ENCODE measurements at regions not wholly inside any gene's neighbourhood (a gene's known extent, or its start where the extent isn't known, plus 50 kb on each side); places are given as distances from the start of the nearest gene placed in this dataset.

GRCh38 chr16:11412175-11412904 is 67.1 kb downstream of the RMI2 start:
- no peak overlapping the region for H3K9ac ChIP-seq (ENCODE audit: insufficient read length, low read depth)
- no peaks in the 10 kb centered on the region for H3K36me3 ChIP-seq (ENCODE audit: insufficient read depth, insufficient read length, low read length)
- no peaks in the 10 kb centered on the region for H3K9me3 ChIP-seq (ENCODE audit: insufficient read depth, low read length)
- no peak for DNase-seq (ENCODE audit: low read depth, low spot score)
- peaks cover 16% of the 10 kb centered on the region for H3K4me1 ChIP-seq (ENCODE audit: insufficient read depth, insufficient read length)
- TF ChIP-seq SUZ12 (IDR thresholded peaks at IDR 0.05; ENCODE audit: extremely low read depth, insufficient read depth, insufficient read length) (no peak), ZNF274 (IDR thresholded peaks at IDR 0.05; ENCODE audit: low read depth, low read length) (no peak), YY1 (IDR thresholded peaks at IDR 0.05; ENCODE audit: insufficient read depth, insufficient read length) (no peak)
- H3K4me3 ChIP-seq (ENCODE audit: insufficient read length, low read depth), result no peak overlapping the region
- H3K27me3 ChIP-seq (ENCODE audit: insufficient read depth, insufficient read length), result no peaks in the 10 kb centered on the region

DNA sequence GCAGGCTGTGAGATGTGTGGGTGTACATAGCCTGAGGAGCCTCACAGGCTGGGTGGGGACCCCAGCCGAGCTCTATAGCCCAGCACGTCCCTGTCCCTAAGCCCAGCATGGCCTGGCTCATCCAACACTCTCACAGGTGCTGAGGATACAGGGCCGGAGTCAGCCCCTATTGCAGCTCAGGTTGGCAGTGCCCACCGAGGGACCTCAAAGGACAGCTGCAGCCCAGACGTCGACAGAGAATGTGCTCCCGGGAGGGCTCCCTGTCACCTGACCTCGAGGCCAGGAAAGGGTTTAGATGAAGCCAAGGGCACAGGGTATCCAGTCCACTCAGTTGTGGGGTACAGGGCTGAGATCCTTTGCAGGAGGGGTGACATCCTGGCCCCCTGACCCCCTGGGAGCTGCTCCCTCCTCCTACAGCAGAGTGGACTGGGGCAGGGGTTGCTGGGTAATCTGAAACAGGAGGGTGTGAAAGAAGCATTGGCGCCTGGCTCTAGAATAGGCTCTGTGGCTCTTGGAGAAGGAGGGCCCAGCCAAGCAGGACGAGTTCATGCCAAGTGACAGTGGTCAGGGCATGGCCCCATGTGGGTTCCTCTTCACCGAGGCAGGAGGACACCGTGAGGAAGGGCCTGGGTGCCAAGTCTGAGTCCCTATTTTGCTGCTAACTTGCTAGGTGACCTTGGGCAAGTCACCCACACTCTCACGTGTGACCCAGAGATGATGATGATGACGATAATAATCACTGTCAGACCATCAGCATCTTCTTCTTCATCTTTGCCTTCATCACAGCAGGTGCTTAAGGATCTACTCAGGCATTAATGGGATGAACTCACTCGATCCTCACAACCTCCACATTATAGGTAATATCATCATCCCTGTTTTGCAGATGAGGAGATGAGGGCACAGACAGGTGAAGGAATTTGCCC is 68.0 kb downstream of the RMI2 start:
- H3K4me1 ChIP-seq (ENCODE audit: insufficient read depth, insufficient read length), result peaks cover 16% of the 10 kb centered on the region
- H3K4me3 ChIP-seq (ENCODE audit: insufficient read length, low read depth), result no peak overlapping the region
- H3K9me3 ChIP-seq (ENCODE audit: insufficient read depth, low read length), result no peaks in the 10 kb centered on the region
- no peaks in the 10 kb centered on the region for H3K36me3 ChIP-seq (ENCODE audit: insufficient read depth, insufficient read length, low read length)
- no peaks in the 10 kb centered on the region for H3K27me3 ChIP-seq (ENCODE audit: insufficient read depth, insufficient read length)
- no peak for DNase-seq (ENCODE audit: low read depth, low spot score)
- no peak for TF ChIP-seq YY1 (IDR thresholded peaks at IDR 0.05; ENCODE audit: insufficient read depth, insufficient read length)
- no peak for TF ChIP-seq SUZ12 (IDR thresholded peaks at IDR 0.05; ENCODE audit: extremely low read depth, insufficient read depth, insufficient read length)
- TF ChIP-seq ZNF274 (IDR thresholded peaks at IDR 0.05; ENCODE audit: low read depth, low read length), result no peak
- no peak overlapping the region for H3K9ac ChIP-seq (ENCODE audit: insufficient read length, low read depth)

DNA sequence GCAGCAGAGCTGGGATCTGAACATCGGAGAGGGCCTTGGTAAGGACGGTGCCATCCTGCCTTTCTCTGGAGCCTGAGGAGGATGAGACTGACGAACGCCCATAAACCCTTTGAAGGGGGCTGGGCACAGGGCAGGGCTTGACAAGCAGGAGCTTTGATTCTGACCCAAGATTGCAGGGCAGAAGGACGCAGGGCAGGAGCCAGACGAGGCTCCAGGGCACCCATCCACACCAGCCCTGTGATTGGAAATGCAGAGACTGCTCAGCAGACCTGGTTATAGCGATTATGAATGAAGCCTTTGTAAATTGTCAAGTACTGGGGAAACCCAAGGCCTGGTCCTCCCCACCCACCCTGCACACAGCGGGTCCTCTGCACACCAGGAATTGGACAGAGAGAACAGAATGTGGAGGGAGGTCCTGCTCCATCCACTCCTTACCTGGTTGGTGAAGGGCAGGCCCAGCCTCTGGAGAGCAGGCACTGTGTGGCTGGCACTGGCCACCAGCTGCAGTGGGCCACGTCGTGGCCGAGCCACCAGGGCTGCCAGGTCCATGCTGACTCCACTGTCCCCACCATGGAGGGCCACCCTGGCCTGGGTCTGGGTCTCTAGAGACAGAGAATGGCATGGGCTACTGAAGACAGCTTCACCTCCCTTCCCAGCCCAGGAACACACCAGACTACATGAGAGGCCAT is 68.8 kb downstream of the RMI2 start:
- H3K9ac ChIP-seq (ENCODE audit: insufficient read length, low read depth), result no peak overlapping the region
- no peak for DNase-seq (ENCODE audit: low read depth, low spot score)
- no peak overlapping the region for H3K4me3 ChIP-seq (ENCODE audit: insufficient read length, low read depth)
- no peaks in the 10 kb centered on the region for H3K27me3 ChIP-seq (ENCODE audit: insufficient read depth, insufficient read length)
- no peaks in the 10 kb centered on the region for H3K36me3 ChIP-seq (ENCODE audit: insufficient read depth, insufficient read length, low read length)
- H3K9me3 ChIP-seq (ENCODE audit: insufficient read depth, low read length), result no peaks in the 10 kb centered on the region
- no peak for TF ChIP-seq SUZ12 (IDR thresholded peaks at IDR 0.05; ENCODE audit: extremely low read depth, insufficient read depth, insufficient read length)
- TF ChIP-seq YY1 (IDR thresholded peaks at IDR 0.05; ENCODE audit: insufficient read depth, insufficient read length), result no peak
- TF ChIP-seq ZNF274 (IDR thresholded peaks at IDR 0.05; ENCODE audit: low read depth, low read length), result no peak
- peaks cover 16% of the 10 kb centered on the region for H3K4me1 ChIP-seq (ENCODE audit: insufficient read depth, insufficient read length)

DNA sequence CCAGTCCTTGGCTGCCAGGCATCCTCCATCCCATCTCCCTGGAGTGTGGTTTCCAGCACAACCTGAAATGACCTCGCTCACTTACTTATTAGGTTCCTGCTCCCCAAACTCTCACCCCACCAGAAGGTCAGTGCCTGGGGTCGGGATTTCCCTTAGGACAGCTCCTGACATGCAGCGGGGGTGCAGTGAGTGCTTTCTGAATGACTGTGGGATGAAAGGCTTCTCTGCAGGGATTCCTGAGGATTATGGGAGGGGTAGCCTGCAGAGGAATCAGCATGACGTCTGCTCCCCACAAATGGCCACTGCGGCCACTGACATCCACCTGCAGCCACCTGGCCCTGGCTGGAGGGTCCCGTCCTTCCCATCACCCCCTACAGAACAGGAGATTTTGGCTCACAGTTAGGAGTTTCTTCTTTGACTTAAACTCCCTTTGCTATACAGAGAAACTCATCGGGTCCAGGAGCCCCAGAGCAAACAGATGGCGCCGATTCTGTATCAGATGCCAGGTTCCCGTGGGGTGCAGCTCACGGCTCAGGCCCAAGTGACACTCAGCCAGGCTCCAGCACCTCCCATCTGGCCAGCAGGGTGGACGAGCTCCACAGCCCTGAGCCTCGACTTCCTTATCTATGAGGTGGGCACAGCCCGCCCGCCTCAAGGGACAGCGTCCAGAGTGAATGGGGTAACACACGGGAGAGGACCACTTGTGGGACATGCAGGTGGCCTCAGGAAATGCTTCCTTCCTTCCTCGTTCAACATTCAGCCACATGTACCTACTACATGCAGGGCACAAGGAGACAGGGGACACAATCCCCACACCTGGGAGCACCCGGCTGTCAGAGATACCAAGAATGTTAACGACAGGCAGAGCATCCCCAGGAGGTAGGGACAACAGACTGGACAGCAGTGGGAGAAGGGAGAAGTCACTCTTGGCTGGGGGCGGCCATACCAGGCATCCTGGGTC is 69.8 kb downstream of the RMI2 start:
- H3K9ac ChIP-seq (ENCODE audit: insufficient read length, low read depth), result no peak overlapping the region
- H3K27me3 ChIP-seq (ENCODE audit: insufficient read depth, insufficient read length), result no peaks in the 10 kb centered on the region
- no peak for DNase-seq (ENCODE audit: low read depth, low spot score)
- TF ChIP-seq YY1 (IDR thresholded peaks at IDR 0.05; ENCODE audit: insufficient read depth, insufficient read length) (no peak), SUZ12 (IDR thresholded peaks at IDR 0.05; ENCODE audit: extremely low read depth, insufficient read depth, insufficient read length) (no peak), ZNF274 (IDR thresholded peaks at IDR 0.05; ENCODE audit: low read depth, low read length) (no peak)
- peaks cover 16% of the 10 kb centered on the region for H3K4me1 ChIP-seq (ENCODE audit: insufficient read depth, insufficient read length)
- no peaks in the 10 kb centered on the region for H3K9me3 ChIP-seq (ENCODE audit: insufficient read depth, low read length)
- no peaks in the 10 kb centered on the region for H3K36me3 ChIP-seq (ENCODE audit: insufficient read depth, insufficient read length, low read length)
- H3K4me3 ChIP-seq (ENCODE audit: insufficient read length, low read depth), result no peak overlapping the region

DNA sequence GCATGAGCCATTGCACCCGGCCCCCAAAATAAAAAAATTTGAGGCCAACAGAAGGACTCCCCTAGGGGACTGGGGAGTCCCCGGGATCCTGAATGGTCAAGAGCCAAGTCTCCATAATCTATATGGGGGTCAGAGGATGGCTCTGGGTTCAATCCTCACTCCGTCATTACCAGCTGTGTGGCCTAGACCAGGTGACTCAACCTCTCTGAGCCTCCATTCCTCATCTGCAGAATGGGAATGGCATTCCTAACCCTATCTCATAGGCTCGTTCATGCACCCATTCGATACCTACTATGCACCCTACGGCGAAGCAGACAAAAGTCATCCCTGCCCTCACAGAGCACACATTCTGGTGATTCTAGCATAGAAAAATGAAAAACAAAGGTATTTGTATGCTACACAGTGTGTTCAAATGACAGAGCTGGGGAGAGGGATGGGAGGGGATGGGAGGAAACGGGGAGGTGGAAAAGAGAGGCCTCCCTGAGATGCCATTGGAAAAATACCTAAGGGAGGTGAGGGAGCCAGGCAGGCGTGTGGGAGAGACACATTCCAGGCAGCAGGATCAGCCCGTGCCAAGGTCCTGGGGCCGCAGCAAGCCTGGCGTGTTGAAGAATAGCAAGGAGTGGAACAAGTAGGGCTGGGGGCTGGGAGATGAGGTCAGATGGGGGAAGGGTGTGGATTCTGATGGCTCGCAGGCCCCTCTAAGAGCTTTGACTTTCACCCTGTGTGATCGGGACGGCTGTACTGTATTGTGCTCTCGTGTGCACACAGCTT is 71.2 kb downstream of the RMI2 start:
- Histone ChIP-seq H3K9me3 (ENCODE audit: insufficient read depth, low read length) (no peaks in the 10 kb centered on the region), H3K27me3 (ENCODE audit: insufficient read depth, insufficient read length) (no peaks in the 10 kb centered on the region), H3K4me3 (ENCODE audit: insufficient read length, low read depth) (no peak overlapping the region), H3K4me1 (ENCODE audit: insufficient read depth, insufficient read length) (peaks cover 16% of the 10 kb centered on the region), H3K9ac (ENCODE audit: insufficient read length, low read depth) (no peak overlapping the region), H3K36me3 (ENCODE audit: insufficient read depth, insufficient read length, low read length) (no peaks in the 10 kb centered on the region)
- TF ChIP-seq ZNF274 (IDR thresholded peaks at IDR 0.05; ENCODE audit: low read depth, low read length) (no peak), YY1 (IDR thresholded peaks at IDR 0.05; ENCODE audit: insufficient read depth, insufficient read length) (no peak), SUZ12 (IDR thresholded peaks at IDR 0.05; ENCODE audit: extremely low read depth, insufficient read depth, insufficient read length) (no peak)
- no peak for DNase-seq (ENCODE audit: low read depth, low spot score)

DNA sequence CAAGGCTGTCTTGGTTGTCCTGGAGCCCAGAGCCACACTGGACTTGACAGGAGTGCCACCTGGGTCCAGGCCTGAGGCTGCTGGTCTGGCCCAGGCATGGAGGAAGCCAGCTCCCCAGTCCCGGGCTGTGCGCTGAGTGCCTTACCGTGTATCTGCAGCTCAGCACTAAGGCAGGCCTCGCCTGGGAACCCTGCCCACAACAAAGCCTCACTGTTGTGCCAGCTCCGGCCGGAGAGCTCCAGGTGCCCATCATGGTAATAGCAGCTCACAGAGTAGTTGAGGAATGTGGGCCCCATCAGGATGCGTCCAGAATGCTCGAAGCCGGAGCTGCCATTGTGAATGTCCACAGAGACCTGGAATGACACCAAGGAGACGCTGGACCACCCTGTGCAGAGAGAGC is 72.2 kb downstream of the RMI2 start:
- H3K4me1 ChIP-seq (ENCODE audit: insufficient read depth, insufficient read length), result peaks cover 16% of the 10 kb centered on the region
- no peaks in the 10 kb centered on the region for H3K27me3 ChIP-seq (ENCODE audit: insufficient read depth, insufficient read length)
- H3K4me3 ChIP-seq (ENCODE audit: insufficient read length, low read depth), result no peak overlapping the region
- H3K9ac ChIP-seq (ENCODE audit: insufficient read length, low read depth), result no peak overlapping the region
- H3K9me3 ChIP-seq (ENCODE audit: insufficient read depth, low read length), result no peaks in the 10 kb centered on the region
- TF ChIP-seq SUZ12 (IDR thresholded peaks at IDR 0.05; ENCODE audit: extremely low read depth, insufficient read depth, insufficient read length) (no peak), ZNF274 (IDR thresholded peaks at IDR 0.05; ENCODE audit: low read depth, low read length) (no peak)
- no peak for DNase-seq (ENCODE audit: low read depth, low spot score)
- no peaks in the 10 kb centered on the region for H3K36me3 ChIP-seq (ENCODE audit: insufficient read depth, insufficient read length, low read length)
